HCT116 (cell line): ENCODE measurements at regions not wholly inside any gene's neighbourhood (a gene's known extent, or its start where the extent isn't known, plus 50 kb on each side); places are given as distances from the start of the nearest gene placed in this dataset.
A peak's percentile ranks its signal among the peaks of the same experiment; 100 is the strongest.

Source experiments
- ATAC-seq: fragments of 200-7000 bp; cut with Tn5 transposase; 2 replicates; pipeline ENCODE4 v1.9.1; 2020; ENCODE audit warnings: mild to moderate bottlenecking, moderate library complexity
- BruUV-seq: library from RNA; stranded (reverse); fragments of 400-500 nt; replicated peaks from 2 replicates; lab custom pipeline; 2021; lab: Mats Ljungman, UMichigan
- CTCF ChIA-PET: fragments of 300-600 bp; sonication (Branson Sonifier 250); formaldehyde crosslinking; loops from one replicate; lab custom pipeline; 2021; ENCODE audit warnings: antibody characterized with exemption; lab: Charles Lee
- POLR2A ChIA-PET: fragments of 300-600, 350-600 bp; sonication (Branson Sonifier 250); formaldehyde crosslinking; loops from one replicate; lab custom pipeline; 2021; ENCODE audit warnings: antibody characterized with exemption; lab: Charles Lee
- RAD21 ChIA-PET, 2 experiments: fragments of 300-600 bp; sonication (Branson Sonifier 250); formaldehyde crosslinking; loops; one replicate each; lab custom pipeline; 2023; ENCODE audit warnings: low total read pairs in 2 of 2; ENCODE audit not compliant: uncharacterized antibody in 2 of 2, unreplicated experiment in 2 of 2, low non-redundant PET in 1 of 2; lab: Charles Lee
- DNase-seq: peaks from one replicate; pipeline ENCODE4 v3.0.0-alpha.2; 2010; ENCODE audit warnings: low read depth, low spot score
- H2AFZ ChIP-seq: fragments of 200-600 bp; shearing (Covaris generic), sonication (generic); 2 replicates; pipeline ENCODE4 v1.6.1; 2017; ENCODE audit warnings: low read depth, mixed run types, mixed read lengths, antibody characterized with exemption, low read length; ENCODE audit not compliant: poor library complexity, severe bottlenecking
- H3K27ac ChIP-seq: 2 replicates; pipeline ENCODE4 v1.5.1; 2012; ENCODE audit warnings: low read depth, low read length
- H3K27me3 ChIP-seq: fragments of 200-600 bp; sonication (generic); 2 replicates; pipeline ENCODE4 v1.6.1; 2016; ENCODE audit warnings: mixed run types, low read length, mixed read lengths; ENCODE audit not compliant: insufficient read depth
- H3K36me3 ChIP-seq, 2 experiments: fragments of 200-500 bp in 1 of 2; fragments of 200-600 bp in 1 of 2; sonication (Bioruptor generic) in 1 of 2; sonication (generic) in 1 of 2; 2 replicates each; pipeline versions ENCODE4 v1.5.1 to v1.6.1; 2014 to 2016; ENCODE audit warnings: low read length in 2 of 2, inconsistent platforms in 1 of 2, mixed read lengths in 1 of 2, mixed run types in 1 of 2; ENCODE audit not compliant: insufficient read depth in 2 of 2, control insufficient read depth in 1 of 2
- H3K4me1 ChIP-seq, 2 experiments: fragments of 200-600 bp in 1 of 2; sonication (generic) in 1 of 2; 2 replicates each; pipeline versions ENCODE4 v1.5.1 to v1.6.1; 2012 to 2017; ENCODE audit warnings: low read length in 2 of 2, inconsistent platforms in 1 of 2, mild to moderate bottlenecking in 1 of 2, mixed read lengths in 1 of 2, mixed run types in 1 of 2, moderate library complexity in 1 of 2; ENCODE audit not compliant: insufficient read depth in 2 of 2, control insufficient read depth in 1 of 2
- H3K4me2 ChIP-seq: fragments of 200-600 bp; sonication (generic); 2 replicates; pipeline ENCODE4 v1.6.1; 2017; ENCODE audit warnings: mixed run types, low read length, mixed read lengths
- H3K4me3 ChIP-seq, 2 experiments: fragments of 200-600 bp in 1 of 2; sonication (generic) in 1 of 2; replicated peaks in 1 of 2; 2 replicates each; pipeline ENCODE4 v1.5.1; 2011 to 2016; ENCODE audit warnings: low read length in 2 of 2, control low read depth in 1 of 2, low read depth in 1 of 2, mild to moderate bottlenecking in 1 of 2, mixed read lengths in 1 of 2, mixed run types in 1 of 2
- H3K79me2 ChIP-seq: fragments of 200-600 bp; sonication (generic); 2 replicates; pipeline ENCODE4 v1.6.1; 2017; ENCODE audit warnings: mild to moderate bottlenecking, mixed run types, low read length, moderate library complexity, mixed read lengths; ENCODE audit not compliant: insufficient read depth
- H3K9ac ChIP-seq: fragments of 200-600 bp; sonication (generic); 2 replicates; pipeline ENCODE4 v1.6.1; 2016; ENCODE audit warnings: low read length, mixed read lengths
- H3K9me2 ChIP-seq: fragments of 200-600 bp; sonication (generic), shearing (Covaris generic); 2 replicates; pipeline ENCODE4 v1.6.1; 2017; ENCODE audit warnings: mixed run types, mild to moderate bottlenecking, moderate library complexity; ENCODE audit not compliant: insufficient read depth
- H3K9me3 ChIP-seq, 2 experiments: fragments of 200-500 bp in 1 of 2; fragments of 200-600 bp in 1 of 2; sonication (Bioruptor generic) in 1 of 2; sonication (generic) in 1 of 2; 2 replicates each; pipeline ENCODE4 v1.6.1; 2014 to 2017; ENCODE audit warnings: low read length in 2 of 2, mixed read lengths in 2 of 2, inconsistent platforms in 1 of 2, low read depth in 1 of 2, mild to moderate bottlenecking in 1 of 2, mixed run types in 1 of 2, moderate library complexity in 1 of 2; ENCODE audit not compliant: control insufficient read depth in 1 of 2, insufficient read depth in 1 of 2
- H4K20me1 ChIP-seq: fragments of 200-600 bp; sonication (generic), shearing (Covaris generic); 2 replicates; pipeline ENCODE4 v1.6.1; 2017; ENCODE audit warnings: mixed run types, mild to moderate bottlenecking, moderate library complexity; ENCODE audit not compliant: insufficient read depth
- CEBPB ChIP-seq: IDR thresholded peaks from 2 replicates; pipeline ENCODE4 v1.6.1; 2012; ENCODE audit warnings: low read depth
- EGR1 ChIP-seq: IDR thresholded peaks from 2 replicates; pipeline ENCODE4 v1.6.1; 2012; ENCODE audit warnings: low read depth
- ELF1 ChIP-seq: IDR thresholded peaks from 2 replicates; pipeline ENCODE4 v1.6.1; 2012; ENCODE audit warnings: low read depth, borderline replicate concordance
- EZH2 ChIP-seq: fragments of 200-600 bp; sonication (generic); IDR thresholded peaks from 2 replicates; pipeline ENCODE4 v1.6.1; 2017; ENCODE audit warnings: antibody characterized with exemption, mixed run types
- EZH2phosphoT487 ChIP-seq: fragments of 200-600 bp; IDR thresholded peaks from 2 replicates; pipeline ENCODE4 v1.6.1; 2018; ENCODE audit warnings: antibody characterized with exemption, borderline replicate concordance
- FOSL1 ChIP-seq: IDR thresholded peaks from 2 replicates; pipeline ENCODE4 v1.6.1; 2012; ENCODE audit warnings: low read depth
- JUND ChIP-seq: IDR thresholded peaks from 2 replicates; pipeline ENCODE4 v1.6.1; 2012
- MAX ChIP-seq: IDR thresholded peaks from 2 replicates; pipeline ENCODE4 v1.6.1; 2012
- POLR2A ChIP-seq: IDR thresholded peaks from 2 replicates; pipeline ENCODE4 v1.7.0; 2011; ENCODE audit warnings: borderline replicate concordance; ENCODE audit not compliant: insufficient read depth, insufficient read length; ENCODE audit errors: extremely low read depth
- YY1 ChIP-seq: IDR thresholded peaks from 2 replicates; pipeline ENCODE4 v1.6.1; 2011; ENCODE audit warnings: low read length, low read depth, moderate library complexity, mild to moderate bottlenecking; ENCODE audit not compliant: insufficient replicate concordance; ENCODE audit errors: extremely low read depth
- ZFX ChIP-seq: fragments of 450-650 bp; IDR thresholded peaks from 2 replicates; pipeline ENCODE4 v1.6.1; 2017
- ZNF274 ChIP-seq: fragments of 200-500 bp; sonication (Bioruptor generic); IDR thresholded peaks from 2 replicates; pipeline ENCODE4 v1.6.1; 2014; ENCODE audit warnings: mild to moderate bottlenecking, low read depth, low read length, inconsistent platforms
- intact Hi-C: fragments of 100-400 bp; cut with micrococcal nuclease; formaldehyde crosslinking; loops from 2 replicates; pipeline ENCODE4 v1.10.0; 2022
- TF ChIP-seq, protein P1 (sequence below): IDR thresholded peaks from 2 replicates; pipeline ENCODE4 v1.6.1; 2011; ENCODE audit warnings: mild to moderate bottlenecking, low read length, moderate library complexity; ENCODE audit not compliant: insufficient replicate concordance; ENCODE audit errors: extremely low read depth
- TF ChIP-seq, protein P2 (sequence below), 3 experiments: fragments of 200-600 bp in 1 of 3; sonication (generic) in 1 of 3; IDR thresholded peaks in 2 of 3; conservative IDR thresholded peaks in 1 of 3; 2 replicates each; pipeline ENCODE4 v1.5.1; 2012 to 2017; ENCODE audit warnings: low read depth in 2 of 3, low read length in 2 of 3, antibody characterized with exemption in 1 of 3, borderline replicate concordance in 1 of 3, control low read depth in 1 of 3, mild to moderate bottlenecking in 1 of 3, mixed read lengths in 1 of 3, mixed run types in 1 of 3, moderate library complexity in 1 of 3; ENCODE audit not compliant: insufficient read depth in 1 of 3

DNA sequence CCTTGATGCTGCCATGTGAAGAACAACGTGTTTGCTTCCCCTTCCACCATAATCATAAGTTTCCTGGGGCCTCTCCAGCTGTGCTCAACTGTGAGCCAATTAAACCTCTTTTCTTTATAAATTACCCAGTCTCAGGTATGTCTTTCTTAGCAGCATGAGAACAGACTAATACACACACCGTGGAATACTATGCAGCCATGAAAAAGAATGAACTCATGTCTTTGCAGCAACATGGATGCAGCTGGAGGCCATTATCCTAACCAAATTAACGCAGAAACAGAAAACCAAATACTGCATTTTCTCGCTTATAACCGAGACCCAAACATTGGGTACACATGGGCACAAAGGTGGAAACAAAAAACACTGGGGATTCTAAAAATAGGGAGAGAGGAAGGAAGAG is 286.7 kb upstream of the MINDY3 start:
- Histone ChIP-seq H3K4me2 (no peak overlapping the region), H3K9me3 (no peaks in the 10 kb centered on the region), H3K27me3 (peaks cover 25% of the 10 kb centered on the region), H4K20me1 (no peaks in the 10 kb centered on the region), H3K27ac (no peak overlapping the region), H3K9ac (no peak overlapping the region), H3K4me3 (no peak overlapping the region), H3K9me2 (no peaks in the 10 kb centered on the region), H3K4me1 (no peaks in the 10 kb centered on the region), H2AFZ (no peak overlapping the region), H3K36me3 (no peaks in the 10 kb centered on the region), H3K79me2 (no peaks in the 10 kb centered on the region)
- no peak for TF ChIP-seq CEBPB
- no peak for TF ChIP-seq ELF1
- TF ChIP-seq ZFX = no peak
- no peak for TF ChIP-seq EZH2phosphoT487
- no peak for TF ChIP-seq EGR1
- no peak for TF ChIP-seq MAX
- TF ChIP-seq JUND = no peak
- TF ChIP-seq ZNF274 = no peak
- TF ChIP-seq EZH2 = no peak
- TF ChIP-seq POLR2A = no peak
- TF ChIP-seq FOSL1 = no peak
- ATAC-seq (no peak), DNase-seq (no peak)
- ChIA-PET POLR2A (no interaction called here), RAD21 (no interaction called here), CTCF (no interaction called here)
- no TSS peak for BruUV-seq
- intact Hi-C loops = no loop called here

DNA sequence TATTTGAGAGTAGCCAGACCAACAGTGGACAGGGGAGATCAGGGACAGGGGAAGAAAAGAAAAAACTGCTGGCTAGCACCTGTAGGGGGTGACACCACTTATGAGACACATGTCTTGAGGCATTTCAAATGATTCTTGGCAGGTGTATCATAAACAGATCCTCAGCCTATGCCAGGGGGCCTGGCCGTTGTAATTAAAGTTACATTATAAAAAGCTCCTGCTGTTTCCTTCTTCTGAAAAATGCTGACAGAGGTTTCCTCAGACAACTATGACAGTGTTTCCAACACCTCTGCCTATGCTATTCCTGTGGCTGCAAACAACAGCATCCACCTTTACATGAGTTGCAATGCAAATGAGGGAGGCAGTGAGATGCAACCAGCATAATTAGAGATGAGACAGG is 281.0 kb upstream of the PTER start:
- H4K20me1 ChIP-seq = no peaks in the 10 kb centered on the region; the same call in 1 of the 2 replicates
- H3K9me3 ChIP-seq = no peaks in the 10 kb centered on the region
- H3K79me2 ChIP-seq = no peaks in the 10 kb centered on the region
- H3K27me3 ChIP-seq = peaks cover 20% of the 10 kb centered on the region; the same call in 1 of the 2 replicates
- no TSS peak for BruUV-seq
- H3K4me2 ChIP-seq = no peak overlapping the region
- ChIA-PET POLR2A (no interaction called here), CTCF (no interaction called here), RAD21 (no interaction called here)
- H3K27ac ChIP-seq = no peak overlapping the region
- ATAC-seq = no peak; the same call in 1 of the 2 replicates
- no peaks in the 10 kb centered on the region for H3K4me1 ChIP-seq
- H2AFZ ChIP-seq = no peak overlapping the region
- H3K9ac ChIP-seq = no peak overlapping the region
- DNase-seq = no peak
- TF ChIP-seq, protein P1, sequence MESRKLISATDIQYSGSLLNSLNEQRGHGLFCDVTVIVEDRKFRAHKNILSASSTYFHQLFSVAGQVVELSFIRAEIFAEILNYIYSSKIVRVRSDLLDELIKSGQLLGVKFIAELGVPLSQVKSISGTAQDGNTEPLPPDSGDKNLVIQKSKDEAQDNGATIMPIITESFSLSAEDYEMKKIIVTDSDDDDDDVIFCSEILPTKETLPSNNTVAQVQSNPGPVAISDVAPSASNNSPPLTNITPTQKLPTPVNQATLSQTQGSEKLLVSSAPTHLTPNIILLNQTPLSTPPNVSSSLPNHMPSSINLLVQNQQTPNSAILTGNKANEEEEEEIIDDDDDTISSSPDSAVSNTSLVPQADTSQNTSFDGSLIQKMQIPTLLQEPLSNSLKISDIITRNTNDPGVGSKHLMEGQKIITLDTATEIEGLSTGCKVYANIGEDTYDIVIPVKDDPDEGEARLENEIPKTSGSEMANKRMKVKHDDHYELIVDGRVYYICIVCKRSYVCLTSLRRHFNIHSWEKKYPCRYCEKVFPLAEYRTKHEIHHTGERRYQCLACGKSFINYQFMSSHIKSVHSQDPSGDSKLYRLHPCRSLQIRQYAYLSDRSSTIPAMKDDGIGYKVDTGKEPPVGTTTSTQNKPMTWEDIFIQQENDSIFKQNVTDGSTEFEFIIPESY = no peak
- TF ChIP-seq YY1 (no peak), CEBPB (no peak), ZFX (no peak)
- TF ChIP-seq, protein P2, sequence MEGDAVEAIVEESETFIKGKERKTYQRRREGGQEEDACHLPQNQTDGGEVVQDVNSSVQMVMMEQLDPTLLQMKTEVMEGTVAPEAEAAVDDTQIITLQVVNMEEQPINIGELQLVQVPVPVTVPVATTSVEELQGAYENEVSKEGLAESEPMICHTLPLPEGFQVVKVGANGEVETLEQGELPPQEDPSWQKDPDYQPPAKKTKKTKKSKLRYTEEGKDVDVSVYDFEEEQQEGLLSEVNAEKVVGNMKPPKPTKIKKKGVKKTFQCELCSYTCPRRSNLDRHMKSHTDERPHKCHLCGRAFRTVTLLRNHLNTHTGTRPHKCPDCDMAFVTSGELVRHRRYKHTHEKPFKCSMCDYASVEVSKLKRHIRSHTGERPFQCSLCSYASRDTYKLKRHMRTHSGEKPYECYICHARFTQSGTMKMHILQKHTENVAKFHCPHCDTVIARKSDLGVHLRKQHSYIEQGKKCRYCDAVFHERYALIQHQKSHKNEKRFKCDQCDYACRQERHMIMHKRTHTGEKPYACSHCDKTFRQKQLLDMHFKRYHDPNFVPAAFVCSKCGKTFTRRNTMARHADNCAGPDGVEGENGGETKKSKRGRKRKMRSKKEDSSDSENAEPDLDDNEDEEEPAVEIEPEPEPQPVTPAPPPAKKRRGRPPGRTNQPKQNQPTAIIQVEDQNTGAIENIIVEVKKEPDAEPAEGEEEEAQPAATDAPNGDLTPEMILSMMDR (IDR thresholded peaks at IDR 0.05 in 2 of 3, conservative IDR thresholded peaks at IDR 0.05 in 1 of 3; ENCODE audit: borderline replicate concordance in 1 of 3, insufficient read depth in 1 of 3, low read depth in 2 of 3, low read length in 2 of 3) = peak in 1 of 3 experiments; percentile 21; a peak in 2 of 6 replicates
- no peak overlapping the region for H3K4me3 ChIP-seq
- H3K9me2 ChIP-seq = no peaks in the 10 kb centered on the region
- intact Hi-C loops = no loop called here
- no peaks in the 10 kb centered on the region for H3K36me3 ChIP-seq
